ENCODE measurements at regions not wholly inside any gene's neighbourhood (a gene's known extent, or its start where the extent isn't known, plus 50 kb on each side); places are given as distances from the start of the nearest gene placed in this dataset.

- TF ChIP-seq, protein P1, sequence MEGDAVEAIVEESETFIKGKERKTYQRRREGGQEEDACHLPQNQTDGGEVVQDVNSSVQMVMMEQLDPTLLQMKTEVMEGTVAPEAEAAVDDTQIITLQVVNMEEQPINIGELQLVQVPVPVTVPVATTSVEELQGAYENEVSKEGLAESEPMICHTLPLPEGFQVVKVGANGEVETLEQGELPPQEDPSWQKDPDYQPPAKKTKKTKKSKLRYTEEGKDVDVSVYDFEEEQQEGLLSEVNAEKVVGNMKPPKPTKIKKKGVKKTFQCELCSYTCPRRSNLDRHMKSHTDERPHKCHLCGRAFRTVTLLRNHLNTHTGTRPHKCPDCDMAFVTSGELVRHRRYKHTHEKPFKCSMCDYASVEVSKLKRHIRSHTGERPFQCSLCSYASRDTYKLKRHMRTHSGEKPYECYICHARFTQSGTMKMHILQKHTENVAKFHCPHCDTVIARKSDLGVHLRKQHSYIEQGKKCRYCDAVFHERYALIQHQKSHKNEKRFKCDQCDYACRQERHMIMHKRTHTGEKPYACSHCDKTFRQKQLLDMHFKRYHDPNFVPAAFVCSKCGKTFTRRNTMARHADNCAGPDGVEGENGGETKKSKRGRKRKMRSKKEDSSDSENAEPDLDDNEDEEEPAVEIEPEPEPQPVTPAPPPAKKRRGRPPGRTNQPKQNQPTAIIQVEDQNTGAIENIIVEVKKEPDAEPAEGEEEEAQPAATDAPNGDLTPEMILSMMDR (IDR thresholded peaks at IDR 0.05) = no peak
- no peak for TF ChIP-seq POLR2A (IDR thresholded peaks at IDR 0.05)
Measured at GRCh38 chr5:86039351-86039750, 578.4 kb upstream of the COX7C start.
